K562 (cell line): ENCODE measurements at regions not wholly inside any gene's neighbourhood (a gene's known extent, or its start where the extent isn't known, plus 50 kb on each side); places are given as distances from the start of the nearest gene placed in this dataset.

Source experiments
- ATAC-seq: fragments of 200-7000 bp; cut with Tn5 transposase; 3 replicates; pipeline ENCODE4 v1.9.1; 2020; ENCODE audit warnings: moderate library complexity
- BruUV-seq: library from RNA; stranded (reverse); fragments of 400-500 nt; replicated peaks from 2 replicates; lab custom pipeline; 2021; lab: Mats Ljungman, UMichigan
- CTCF ChIA-PET: fragments of 300-600 bp; formaldehyde crosslinking; extraction: SDS; loops from one replicate; lab custom pipeline; 2021; ENCODE audit warnings: low intra/inter-chr PET ratio; lab: Yijun Ruan, JAX
- POLR2A ChIA-PET: fragments of 300-600, 350-650 bp; sonication (Branson Sonifier 250); formaldehyde crosslinking; extraction: SDS; loops from one replicate; lab custom pipeline; 2021; ENCODE audit warnings: antibody characterized with exemption, inconsistent platforms; lab: Yijun Ruan, JAX
- DNase-seq, 4 experiments: peaks; one replicate each; pipeline versions ENCODE4 v3.0.0 to v3.0.0-alpha.2; 2011 to 2018; ENCODE audit warnings: low spot score in 3 of 4, mixed read lengths in 3 of 4; ENCODE audit errors: extremely low read depth in 1 of 4
- FAIRE-seq: peaks from 2 replicates; lab custom pipeline; 2011; peaks lifted over from hg19 to GRCh38; lab: Jason Lieb, UNC
- H2AFZ ChIP-seq: 2 replicates; pipeline ENCODE4 v1.6.0; 2011; ENCODE audit warnings: low read depth, low read length, control low read depth, inconsistent platforms
- H3K27ac ChIP-seq: fragments of 200-600 bp; 3 replicates; pipeline ENCODE4 v1.8.0; 2011; ENCODE audit warnings: low read depth, mild to moderate bottlenecking, control low read depth, inconsistent platforms, low read length, moderate library complexity, mixed read lengths; ENCODE audit errors: extremely low read depth
- H3K27me3 ChIP-seq, 2 experiments: fragments of 300-600 bp in 1 of 2; 2 replicates in 1 of 2; 3 replicates in 1 of 2; pipeline versions ENCODE4 v1.6.0 to v1.8.0; 2011; ENCODE audit warnings: inconsistent platforms in 2 of 2, low read length in 2 of 2, mild to moderate bottlenecking in 1 of 2, mixed read lengths in 1 of 2, moderate library complexity in 1 of 2; ENCODE audit not compliant: control insufficient read depth in 2 of 2, insufficient read depth in 2 of 2
- H3K36me3 ChIP-seq: fragments of 300-600 bp; 3 replicates; pipeline ENCODE4 v1.8.0; 2011; ENCODE audit warnings: mild to moderate bottlenecking, low read length, inconsistent platforms; ENCODE audit not compliant: control insufficient read depth, insufficient read depth
- H3K4me1 ChIP-seq, 2 experiments: fragments of 200-600 bp in 1 of 2; replicated peaks in 1 of 2; 2 replicates in 1 of 2; 3 replicates in 1 of 2; pipeline versions ENCODE4 v1.5.1 to v1.8.0; 2011; ENCODE audit warnings: inconsistent platforms in 2 of 2, low read length in 2 of 2, mild to moderate bottlenecking in 1 of 2, mixed read lengths in 1 of 2, moderate library complexity in 1 of 2; ENCODE audit not compliant: control insufficient read depth in 2 of 2, insufficient read depth in 2 of 2
- H3K4me2 ChIP-seq: 2 replicates; pipeline ENCODE4 v1.6.1; 2011; ENCODE audit warnings: low read length, control low read depth, inconsistent platforms, mixed read lengths; ENCODE audit not compliant: insufficient read depth
- H3K4me3 ChIP-seq: fragments of 200-600 bp; sonication (generic), shearing (Covaris generic); 2 replicates; pipeline ENCODE4 v1.5.1; 2016; ENCODE audit warnings: control low read depth, inconsistent platforms
- H3K79me2 ChIP-seq: fragments of 200-600 bp; 3 replicates; pipeline ENCODE4 v1.8.0; 2011; ENCODE audit warnings: low read length, inconsistent platforms; ENCODE audit not compliant: control insufficient read depth, insufficient read depth
- H3K9ac ChIP-seq, 2 experiments: 2 replicates each; pipeline versions ENCODE4 v1.6.0 to v1.6.1; 2011; ENCODE audit warnings: low read depth in 2 of 2, low read length in 2 of 2, control low read depth in 1 of 2, inconsistent platforms in 1 of 2, mild to moderate bottlenecking in 1 of 2, mixed read lengths in 1 of 2; ENCODE audit not compliant: insufficient read depth in 1 of 2
- H3K9me1 ChIP-seq: one replicate; pipeline ENCODE4 v1.6.0; 2011; ENCODE audit warnings: inconsistent platforms, mild to moderate bottlenecking, low read length, moderate library complexity; ENCODE audit not compliant: control insufficient read depth, insufficient read depth
- H3K9me3 ChIP-seq: replicated peaks from 2 replicates; pipeline ENCODE4 v1.5.1; 2011; ENCODE audit warnings: low read depth, low read length, inconsistent platforms; ENCODE audit not compliant: control insufficient read depth, insufficient read depth
- H4K20me1 ChIP-seq: replicated peaks from 2 replicates; pipeline ENCODE4 v1.6.1; 2011; ENCODE audit warnings: low read length, inconsistent platforms, mixed read lengths; ENCODE audit not compliant: control insufficient read depth, insufficient read depth
- ARNT ChIP-seq, 2 experiments: fragments of 450-650 bp; IDR thresholded peaks; 2 replicates each; pipeline ENCODE4 v1.6.1; 2016; ENCODE audit warnings: mild to moderate bottlenecking in 1 of 2
- CHD4 ChIP-seq: fragments of 200-600 bp; sonication (generic); IDR thresholded peaks from 3 replicates; pipeline ENCODE4 v1.6.1; 2012; ENCODE audit warnings: low read depth, mild to moderate bottlenecking, mixed read lengths, low read length, inconsistent platforms; ENCODE audit not compliant: insufficient read depth, insufficient replicate concordance, poor library complexity, severe bottlenecking
- MAZ ChIP-seq, 2 experiments: fragments of 450-650 bp in 1 of 2; sonication (generic) in 1 of 2; formaldehyde crosslinking; IDR thresholded peaks in 1 of 2; conservative IDR thresholded peaks in 1 of 2; 2 replicates each; pipeline versions ENCODE4 v1.4.0 to v1.5.0; 2020; ENCODE audit warnings: mild to moderate bottlenecking in 1 of 2, missing genetic modification reagents in 1 of 2
- MXI1 ChIP-seq: IDR thresholded peaks from 2 replicates; pipeline ENCODE4 v1.6.1; 2011; ENCODE audit warnings: low read depth, mild to moderate bottlenecking, improper control_type of control experiment, low read length
- SMAD4 ChIP-seq: fragments of 250-450 bp; sonication (Bioruptor Pico); conservative IDR thresholded peaks from 2 replicates; pipeline ENCODE4 v1.8.0; 2021; ENCODE audit warnings: inconsistent platforms, mild to moderate bottlenecking, moderate library complexity
- THAP7 ChIP-seq: fragments of 250-450 bp; sonication (Bioruptor Pico); IDR thresholded peaks from 2 replicates; pipeline ENCODE4 v1.5.0; 2021
- XRCC5 ChIP-seq: fragments of 200-400 bp; formaldehyde crosslinking; IDR thresholded peaks from 2 replicates; pipeline ENCODE4 v1.6.1; 2017; ENCODE audit warnings: low read depth, mild to moderate bottlenecking, low read length
- ZNF407 ChIP-seq: fragments of 450-650 bp; IDR thresholded peaks from 2 replicates; pipeline ENCODE4 v1.6.1; 2016; ENCODE audit warnings: low read depth
- WGBS: fragments of 100-300 bp; shearing (Covaris generic); methylation state at CpG from one replicate; pipeline ENCODE4 v1.1.6; 2016; ENCODE audit warnings: low coverage, mixed read lengths; ENCODE audit not compliant: insufficient coverage; ENCODE audit errors: missing lambda C conversion rate; 5-methylcytosine and 5-hydroxymethylcytosine counted together
- in situ Hi-C: fragments of 300-500 bp; cut with MboI; formaldehyde crosslinking; loops from 4 replicates; pipeline ENCODE4 v1.15.0; 2018; ENCODE audit warnings: inconsistent platforms, mixed read lengths
- intact Hi-C: fragments of 100-400 bp; cut with micrococcal nuclease; formaldehyde crosslinking; loops from 2 replicates; pipeline ENCODE4 v1.14.2; 2022
- TF ChIP-seq, protein P1 (sequence below), 3 experiments: fragments of 200-800 bp in 1 of 3; sonication (Bioruptor generic) in 1 of 3; sonication (generic) in 1 of 3; formaldehyde crosslinking in 1 of 3; IDR thresholded peaks; 2 replicates each; pipeline versions ENCODE4 v1.6.1 to v1.8.0; 2016 to 2022; ENCODE audit warnings: mild to moderate bottlenecking in 2 of 3, missing compliant biosample characterization in 2 of 3, missing genetic modification characterization in 2 of 3, missing genetic modification reagents in 1 of 3

- Histone ChIP-seq H4K20me1 (no peaks in the 10 kb centered on the region), H3K79me2 (no peaks in the 10 kb centered on the region), H3K27ac (no peak overlapping the region), H3K9me3 (no peaks in the 10 kb centered on the region), H3K9ac (no peak overlapping the region), H3K4me1 (no peaks in the 10 kb centered on the region), H3K4me3 (no peak overlapping the region), H3K27me3 (peaks cover 0 to 6% of the 10 kb centered on the region in 2 experiments; a peak in 1 of 5 replicates), H3K4me2 (no peak overlapping the region), H3K36me3 (no peaks in the 10 kb centered on the region), H3K9me1 (no peaks in the 10 kb centered on the region), H2AFZ (peak overlapping the region; percentile 19; the same call in 1 of the 2 replicates)
- CTCF ChIA-PET: no interaction called here
- no TSS peak for BruUV-seq
- peak in 1 of 4 experiments; percentile 15 for DNase-seq
- in situ Hi-C loops: no loop called here
- WGBS: under 1% methylated on average over 14 of the region's 15 CpGs
- POLR2A ChIA-PET: interaction anchor here (0.6 to 0.7 kb wide), 3 partner anchors 13 to 1618 kb away, joined by 3 to 4 read pairs (median 4); no protein-coding TSS in a partner anchor
- FAIRE-seq: no peak
- intact Hi-C loops: no loop called here
- ATAC-seq: peak; percentile 80
- TF ChIP-seq ZNF407 (no peak), SMAD4 (no peak), MAZ (CRISPR knock-in tag; conservative IDR thresholded peaks at IDR 0.05 in 1 of 2, IDR thresholded peaks at IDR 0.05 in 1 of 2) (no peak), THAP7 (CRISPR knock-in tag) (no peak), ARNT (IDR thresholded peaks at IDR 0.05) (no peak), XRCC5 (no peak), CHD4 (no peak), MXI1 (no peak)
- TF ChIP-seq, protein P1, sequence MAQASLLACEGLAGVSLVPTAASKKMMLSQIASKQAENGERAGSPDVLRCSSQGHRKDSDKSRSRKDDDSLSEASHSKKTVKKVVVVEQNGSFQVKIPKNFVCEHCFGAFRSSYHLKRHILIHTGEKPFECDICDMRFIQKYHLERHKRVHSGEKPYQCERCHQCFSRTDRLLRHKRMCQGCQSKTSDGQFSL (CRISPR knock-in tag; IDR thresholded peaks at IDR 0.05): no peak
- TF ChIP-seq, protein P1 (tag; IDR thresholded peaks at IDR 0.05): no peak
Measured at GRCh38 chr15:69908590-69909420, 188.9 kb downstream of the TLE3 start.
